Fibroblast of peridontal ligament (primary cell): ENCODE measurements at regions not wholly inside any gene's neighbourhood (a gene's known extent, or its start where the extent isn't known, plus 50 kb on each side); places are given as distances from the start of the nearest gene placed in this dataset.

ENCODE experiments used
- DNase-seq: peaks from one replicate; pipeline ENCODE4 v3.0.0-alpha.2; 2010; ENCODE audit errors: extremely low read depth

GRCh38 chr3:187975561-187976364 is 178.2 kb upstream of the LPP start:
- DNase-seq: peak; percentile 43

GRCh38 chr3:187976365-187976900 is 177.5 kb upstream of the LPP start:
- no peak for DNase-seq

- DNase-seq: no peak
These were observed 176.3 kb upstream of the LPP start for GRCh38 chr3:187977659-187978058.

- no peak for DNase-seq
These were observed 175.4 kb upstream of the LPP start for GRCh38 chr3:187978433-187979011.

- DNase-seq: no peak
These were observed 174.4 kb upstream of the LPP start for GRCh38 chr3:187979564-187979963.

- DNase-seq: no peak
These were observed 173.1 kb upstream of the LPP start for GRCh38 chr3:187980861-187981260.

GRCh38 chr3:187982142-187982541 is 171.8 kb upstream of the LPP start:
- DNase-seq: no peak

- peak; percentile 30 for DNase-seq
These were observed 170.4 kb upstream of the LPP start for GRCh38 chr3:187983484-187984124.

- DNase-seq: no peak
These were observed 168.3 kb upstream of the LPP start for GRCh38 chr3:187985647-187986046.

GRCh38 chr3:187986514-187986934 is 167.4 kb upstream of the LPP start:
- peak; percentile 68 for DNase-seq

GRCh38 chr3:187987187-187987586 is 166.8 kb upstream of the LPP start:
- DNase-seq: no peak

- DNase-seq: no peak
These were observed 166.0 kb upstream of the LPP start for GRCh38 chr3:187987924-187988323.

GRCh38 chr3:187989575-187990153 is 164.3 kb upstream of the LPP start:
- no peak for DNase-seq

- peak; percentile 16 for DNase-seq
These were observed 161.3 kb upstream of the LPP start for GRCh38 chr3:187992609-187993008.

- peak; percentile 64 for DNase-seq
These were observed 159.5 kb upstream of the LPP start for GRCh38 chr3:187994221-187995042.

GRCh38 chr3:187995043-187995400 is 158.9 kb upstream of the LPP start:
- DNase-seq: no peak

GRCh38 chr3:187995667-187996066 is 158.3 kb upstream of the LPP start:
- DNase-seq: no peak

- DNase-seq: no peak
These were observed 157.3 kb upstream of the LPP start for GRCh38 chr3:187996609-187997008.

- DNase-seq: peak; percentile 33
These were observed 156.5 kb upstream of the LPP start for GRCh38 chr3:187997490-187997889.

- DNase-seq: no peak
These were observed 155.9 kb upstream of the LPP start for GRCh38 chr3:187997946-187998561.

GRCh38 chr3:187998611-187999010 is 155.3 kb upstream of the LPP start:
- DNase-seq: no peak
